T-helper 2 cell treated with Interferon-gamma antibody and Interleukin-4, amounts not matched to agents 5 μg/mL and 100 μg/mL, for 36 hours (primary cell): ENCODE measurements at regions not wholly inside any gene's neighbourhood (a gene's known extent, or its start where the extent isn't known, plus 50 kb on each side); places are given as distances from the start of the nearest gene placed in this dataset.
"Not testable (repeated sequence)": the region's sequence is repeated elsewhere in the genome, so short reads cannot be mapped to it uniquely, and the experiment has no call there.

ENCODE experiments used
- DNase-seq: peaks from one replicate; pipeline ENCODE4 v3.0.0; 2021; ENCODE audit warnings: low spot score
- H3K27ac Mint-ChIP-seq: one replicate; pipeline ENCODE4 v1.8.0; 2021; ENCODE audit warnings: mild to moderate bottlenecking, mixed read lengths
- H3K27me3 Mint-ChIP-seq: one replicate; pipeline ENCODE4 v1.8.0; 2021; ENCODE audit warnings: low read depth, mixed read lengths
- H3K36me3 Mint-ChIP-seq: one replicate; pipeline ENCODE4 v1.8.0; 2021; ENCODE audit warnings: low read depth, mixed read lengths
- H3K4me1 Mint-ChIP-seq: one replicate; pipeline ENCODE4 v1.8.0; 2021; ENCODE audit warnings: low read depth, mixed read lengths
- H3K4me3 Mint-ChIP-seq: one replicate; pipeline ENCODE4 v1.8.0; 2022; ENCODE audit warnings: mild to moderate bottlenecking, moderate library complexity, mixed read lengths
- H3K9me3 Mint-ChIP-seq: one replicate; pipeline ENCODE4 v1.8.0; 2021; ENCODE audit warnings: mixed read lengths

GRCh38 chr2:12442476-12442847 is 274.3 kb upstream of the TRIB2 start:
- H3K36me3 Mint-ChIP-seq = peaks cover 16% of the 10 kb centered on the region
- H3K27me3 Mint-ChIP-seq = no peaks in the 10 kb centered on the region
- peaks cover 14% of the 10 kb centered on the region for H3K9me3 Mint-ChIP-seq
- peaks cover 28% of the 10 kb centered on the region for H3K4me1 Mint-ChIP-seq
- no peak for DNase-seq
- H3K4me3 Mint-ChIP-seq = peak overlapping the region; percentile 32
- H3K27ac Mint-ChIP-seq = peak overlapping the region; percentile 14

DNA sequence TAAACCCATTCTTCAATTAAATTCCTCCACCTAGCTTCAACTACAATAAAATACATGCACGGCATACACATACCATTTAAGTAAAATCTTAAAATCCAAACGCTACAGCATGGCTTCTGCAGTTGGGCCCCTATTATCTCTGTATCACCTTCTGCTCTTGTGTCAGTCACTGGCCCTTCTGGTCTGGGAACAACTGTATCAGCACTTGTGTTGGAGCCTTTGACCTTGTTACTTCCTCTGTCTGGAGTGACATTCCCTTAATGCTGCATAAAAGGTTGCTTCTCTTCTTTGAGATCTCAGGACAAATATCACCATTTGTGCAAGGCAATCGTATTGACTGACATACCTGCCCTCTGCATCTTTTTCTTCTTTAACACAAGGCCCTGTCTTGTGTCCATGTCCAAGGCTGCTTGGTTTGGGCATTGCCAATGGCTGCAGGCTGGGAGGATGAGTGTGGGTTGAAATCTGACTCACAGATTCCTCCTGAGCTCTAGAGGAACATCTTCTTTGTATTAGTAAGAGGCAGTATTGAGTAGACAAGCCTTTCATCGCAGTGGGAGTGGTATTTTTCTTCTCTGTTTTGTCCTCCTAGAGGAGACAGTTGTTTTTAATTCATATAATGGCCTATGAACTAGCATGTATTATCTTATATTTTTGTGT is 267.8 kb upstream of the TRIB2 start:
- Mint-ChIP-seq H3K27ac (no peak overlapping the region), H3K36me3 (peaks cover 26% of the 10 kb centered on the region), H3K4me3 (no peak overlapping the region), H3K9me3 (peaks cover 21% of the 10 kb centered on the region), H3K27me3 (no peaks in the 10 kb centered on the region), H3K4me1 (peaks cover 43% of the 10 kb centered on the region)
- no peak for DNase-seq

DNA sequence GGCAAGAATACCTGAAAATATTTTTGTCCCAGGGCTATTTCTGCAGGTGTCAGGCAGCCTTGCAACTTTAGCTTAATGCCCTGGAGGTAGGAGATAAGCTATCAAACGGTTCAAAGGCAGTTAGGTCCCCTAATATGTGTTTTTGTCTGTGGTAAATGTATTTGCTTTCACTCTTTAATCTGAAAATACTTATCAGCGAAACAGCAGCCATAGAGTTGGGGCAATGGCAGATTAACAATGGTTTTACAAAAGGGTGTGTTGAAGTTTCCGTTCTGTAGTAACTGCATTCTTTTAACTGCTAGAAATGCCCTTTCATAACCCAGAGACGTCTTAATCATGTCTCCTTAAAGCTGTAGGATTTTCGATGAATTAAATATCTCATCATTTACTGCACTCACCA is 265.0 kb upstream of the TRIB2 start:
- no peak for DNase-seq
- Mint-ChIP-seq H3K4me1 (peaks cover 53% of the 10 kb centered on the region), H3K27me3 (no peaks in the 10 kb centered on the region), H3K27ac (peak overlapping the region; percentile 89), H3K9me3 (peaks cover 21% of the 10 kb centered on the region), H3K36me3 (peaks cover 23% of the 10 kb centered on the region), H3K4me3 (peak overlapping the region; percentile 73)

- Mint-ChIP-seq H3K27me3 (no peaks in the 10 kb centered on the region), H3K36me3 (peaks cover 20% of the 10 kb centered on the region), H3K4me3 (peak overlapping the region; percentile 73), H3K4me1 (peaks cover 57% of the 10 kb centered on the region), H3K9me3 (peaks cover 21% of the 10 kb centered on the region), H3K27ac (peak overlapping the region; percentile 89)
- no peak for DNase-seq
Observed at GRCh38 chr2:12452185-12452584, 264.6 kb upstream of the TRIB2 start.

- Mint-ChIP-seq H3K27ac (no peak overlapping the region), H3K4me1 (peaks cover 65% of the 10 kb centered on the region), H3K27me3 (no peaks in the 10 kb centered on the region), H3K4me3 (no peak overlapping the region), H3K36me3 (peaks cover 17% of the 10 kb centered on the region), H3K9me3 (peaks cover 15% of the 10 kb centered on the region)
- no peak for DNase-seq
Observed at GRCh38 chr2:12453731-12454130, 263.0 kb upstream of the TRIB2 start.

GRCh38 chr2:12455661-12456060 is 261.1 kb upstream of the TRIB2 start:
- H3K4me1 Mint-ChIP-seq = peaks cover 53% of the 10 kb centered on the region
- DNase-seq = no peak
- H3K4me3 Mint-ChIP-seq = no peak overlapping the region
- peaks cover 8% of the 10 kb centered on the region for H3K36me3 Mint-ChIP-seq
- no peaks in the 10 kb centered on the region for H3K27me3 Mint-ChIP-seq
- H3K9me3 Mint-ChIP-seq = peaks cover 2% of the 10 kb centered on the region
- H3K27ac Mint-ChIP-seq = no peak overlapping the region

DNA sequence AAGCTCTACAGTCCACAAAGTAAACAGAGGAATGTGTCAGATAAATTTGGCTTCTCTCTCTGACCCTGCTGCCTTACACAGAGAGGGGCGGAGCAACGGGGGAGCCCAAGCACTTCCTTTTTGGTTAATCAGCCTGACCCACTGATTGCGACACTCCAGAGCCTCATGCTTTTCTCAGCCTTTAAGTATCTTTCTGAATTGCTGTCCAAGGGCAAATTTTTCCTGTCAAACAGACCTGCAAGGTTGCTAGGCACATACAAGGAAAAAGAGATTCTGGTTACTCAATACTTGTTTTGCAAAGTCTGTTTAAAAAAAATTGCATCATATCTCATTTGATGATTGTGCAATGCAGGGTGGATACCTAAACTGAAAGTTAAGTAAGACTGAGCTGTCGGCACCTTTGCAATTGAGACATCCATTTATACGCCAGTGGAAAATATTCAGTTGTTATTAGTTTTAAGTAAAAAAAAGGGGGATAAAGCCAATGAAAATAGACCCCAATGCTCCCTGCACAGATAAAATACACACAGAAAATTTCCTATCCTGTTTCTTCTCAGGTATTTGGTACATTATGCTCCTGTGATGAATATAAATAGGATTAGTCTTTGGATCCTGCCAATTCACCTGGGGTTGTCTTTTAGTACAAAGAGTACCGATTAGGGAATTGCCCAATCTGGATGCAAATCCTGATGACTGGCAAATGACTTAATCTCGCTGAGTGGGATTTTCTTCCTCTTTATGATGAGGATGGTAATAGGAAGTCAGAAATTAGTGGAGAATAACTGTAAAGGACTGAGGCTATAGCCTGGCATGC is 260.2 kb upstream of the TRIB2 start:
- Mint-ChIP-seq H3K27me3 (no peaks in the 10 kb centered on the region), H3K4me3 (peak overlapping the region; percentile 79), H3K9me3 (peaks cover 10% of the 10 kb centered on the region), H3K4me1 (peaks cover 47% of the 10 kb centered on the region), H3K27ac (peak overlapping the region; percentile 91), H3K36me3 (peaks cover 11% of the 10 kb centered on the region)
- peak; percentile 56 for DNase-seq

DNA sequence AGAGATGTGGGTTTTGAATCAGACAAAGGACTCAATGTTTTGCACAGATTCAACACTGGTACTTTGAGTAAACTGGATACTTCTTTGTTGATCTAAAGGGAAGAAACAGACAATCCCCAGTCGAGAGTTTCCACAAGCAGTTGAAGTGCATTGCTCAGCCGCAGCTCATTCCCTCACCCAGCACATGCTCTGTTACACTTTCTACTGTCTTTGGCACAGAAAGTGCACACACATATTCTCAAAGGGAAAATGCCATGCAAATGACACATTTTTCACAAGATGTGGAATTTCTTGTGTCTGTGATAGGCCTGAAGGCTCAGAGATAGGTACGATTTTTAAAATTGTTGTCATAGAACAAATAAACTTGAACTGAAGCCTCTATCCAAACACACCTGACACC is 258.9 kb upstream of the TRIB2 start:
- H3K4me1 Mint-ChIP-seq = peaks cover 34% of the 10 kb centered on the region
- no peak overlapping the region for H3K4me3 Mint-ChIP-seq
- peaks cover 8% of the 10 kb centered on the region for H3K36me3 Mint-ChIP-seq
- H3K27ac Mint-ChIP-seq = no peak overlapping the region
- H3K9me3 Mint-ChIP-seq = peaks cover 15% of the 10 kb centered on the region
- no peaks in the 10 kb centered on the region for H3K27me3 Mint-ChIP-seq
- DNase-seq = no peak

DNA sequence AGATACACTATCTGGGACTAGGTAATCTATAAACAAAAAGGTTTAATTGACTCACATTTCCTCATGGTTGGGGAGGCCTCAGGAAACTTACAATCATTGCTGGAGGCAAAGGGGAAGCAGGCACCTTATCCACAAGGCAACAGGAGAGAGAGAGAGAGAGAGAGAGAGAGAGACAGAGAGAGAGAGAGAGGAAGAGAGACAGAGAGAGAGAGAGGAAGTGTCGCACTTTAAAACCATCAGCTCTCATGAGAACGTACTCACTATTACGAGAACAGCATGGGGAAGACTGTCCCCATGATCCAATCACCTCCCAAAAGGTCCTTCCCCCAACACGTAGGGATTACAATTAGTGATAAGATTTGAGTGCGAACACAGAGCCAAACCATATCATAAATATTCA is 253.5 kb upstream of the TRIB2 start:
- H3K27me3 Mint-ChIP-seq = peaks cover 5% of the 10 kb centered on the region
- no peak for DNase-seq
- peaks cover 14% of the 10 kb centered on the region for H3K4me1 Mint-ChIP-seq
- H3K4me3 Mint-ChIP-seq = no peak overlapping the region
- H3K36me3 Mint-ChIP-seq = peaks cover 6% of the 10 kb centered on the region
- H3K27ac Mint-ChIP-seq = no peak overlapping the region
- H3K9me3 Mint-ChIP-seq = peaks cover 22% of the 10 kb centered on the region

- peaks cover 4% of the 10 kb centered on the region for H3K36me3 Mint-ChIP-seq
- peaks cover 10% of the 10 kb centered on the region for H3K4me1 Mint-ChIP-seq
- peaks cover 20% of the 10 kb centered on the region for H3K9me3 Mint-ChIP-seq
- no peak for DNase-seq
- H3K4me3 Mint-ChIP-seq = no peak overlapping the region
- no peak overlapping the region for H3K27ac Mint-ChIP-seq
- peaks cover 5% of the 10 kb centered on the region for H3K27me3 Mint-ChIP-seq
Observed at GRCh38 chr2:12465631-12466135, 251.1 kb upstream of the TRIB2 start.

GRCh38 chr2:12467303-12467702 is 249.4 kb upstream of the TRIB2 start:
- Mint-ChIP-seq H3K36me3 (peaks cover 6% of the 10 kb centered on the region), H3K4me1 (peaks cover 10% of the 10 kb centered on the region), H3K27me3 (peaks cover 5% of the 10 kb centered on the region), H3K27ac (no peak overlapping the region), H3K9me3 (peaks cover 11% of the 10 kb centered on the region), H3K4me3 (no peak overlapping the region)
- DNase-seq = no peak

DNA sequence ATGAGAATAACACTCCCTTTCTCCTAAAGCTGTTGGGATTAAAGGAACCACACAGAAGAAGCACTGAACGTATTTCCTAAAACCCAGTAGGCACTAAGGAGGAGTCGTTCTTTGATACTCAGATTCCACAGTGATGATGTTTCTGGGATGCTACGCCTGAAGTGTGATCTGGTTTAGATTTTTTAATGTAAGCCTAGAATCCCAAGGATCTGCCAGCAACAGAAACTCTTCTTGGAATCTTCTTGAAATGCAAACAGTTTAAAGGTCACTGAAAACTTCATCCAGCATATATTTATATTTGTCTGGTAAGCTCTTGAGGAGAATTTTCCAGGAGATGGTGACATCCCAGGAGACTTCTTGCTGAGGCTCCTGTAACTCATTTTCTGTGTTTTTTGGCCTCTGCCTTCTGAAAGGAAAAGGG is 247.6 kb upstream of the TRIB2 start:
- H3K4me3 Mint-ChIP-seq = no peak overlapping the region
- H3K36me3 Mint-ChIP-seq = peaks cover 13% of the 10 kb centered on the region
- no peak for DNase-seq
- H3K9me3 Mint-ChIP-seq = peaks cover 20% of the 10 kb centered on the region
- H3K27me3 Mint-ChIP-seq = peaks cover 2% of the 10 kb centered on the region
- peaks cover 8% of the 10 kb centered on the region for H3K4me1 Mint-ChIP-seq
- H3K27ac Mint-ChIP-seq = no peak overlapping the region

DNA sequence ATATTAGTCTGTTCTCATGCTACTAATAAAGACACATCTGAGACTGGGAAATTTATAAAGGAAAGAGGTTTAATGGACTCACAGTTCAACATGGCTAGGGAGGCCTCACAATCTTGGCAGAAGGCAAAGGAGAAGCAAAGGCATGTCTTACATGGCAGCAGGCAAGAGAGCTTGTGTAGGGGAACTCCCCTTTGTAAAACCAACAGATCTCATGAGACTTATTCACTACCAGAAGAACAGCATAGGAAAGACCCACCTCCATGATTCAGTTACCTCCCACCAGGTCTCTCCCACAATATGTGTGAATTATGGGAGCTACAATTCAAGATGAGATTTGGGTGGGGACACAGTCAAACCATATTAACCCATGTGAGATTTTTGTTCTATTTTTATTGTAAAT is 244.5 kb upstream of the TRIB2 start:
- Mint-ChIP-seq H3K9me3 (peaks cover 31% of the 10 kb centered on the region), H3K36me3 (peaks cover 16% of the 10 kb centered on the region)
- not testable (repeated sequence) for H3K4me3 Mint-ChIP-seq, H3K27ac Mint-ChIP-seq, H3K27me3 Mint-ChIP-seq, H3K4me1 Mint-ChIP-seq, DNase-seq
